HG03558 (cell line): ENCODE measurements at regions not wholly inside any gene's neighbourhood (a gene's known extent, or its start where the extent isn't known, plus 50 kb on each side); places are given as distances from the start of the nearest gene placed in this dataset.
"Not testable (repeated sequence)": the region's sequence is repeated elsewhere in the genome, so short reads cannot be mapped to it uniquely, and the experiment has no call there.

Source experiments
- ATAC-seq: cut with Tn5 transposase; IDR thresholded peaks from one replicate; pipeline ENCODE4 v1.9.1; 2021; ENCODE audit warnings: moderate number of reproducible peaks; ENCODE audit not compliant: unreplicated experiment; ENCODE audit errors: extremely low read depth

DNA sequence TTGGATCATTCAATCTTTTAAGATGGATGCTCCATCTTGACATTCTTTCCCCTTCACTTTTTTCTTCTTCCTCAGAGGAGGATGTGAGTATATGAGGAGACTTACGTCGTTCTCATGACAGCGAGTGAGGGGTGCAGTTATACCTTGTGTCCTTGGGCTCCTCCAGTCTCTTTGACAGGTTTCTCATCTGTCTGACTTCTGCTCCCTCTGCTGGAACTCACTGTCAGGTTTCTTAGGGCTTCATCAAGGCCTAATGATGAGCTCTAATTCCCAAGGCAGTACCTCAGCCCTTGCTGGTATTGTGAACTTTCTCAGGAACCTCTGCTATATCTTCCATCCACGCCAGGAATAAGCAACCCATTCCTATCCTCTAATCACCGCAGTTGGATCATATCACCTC, 237.8 kb upstream of the ADGRL3 start:
- ATAC-seq = no peak

DNA sequence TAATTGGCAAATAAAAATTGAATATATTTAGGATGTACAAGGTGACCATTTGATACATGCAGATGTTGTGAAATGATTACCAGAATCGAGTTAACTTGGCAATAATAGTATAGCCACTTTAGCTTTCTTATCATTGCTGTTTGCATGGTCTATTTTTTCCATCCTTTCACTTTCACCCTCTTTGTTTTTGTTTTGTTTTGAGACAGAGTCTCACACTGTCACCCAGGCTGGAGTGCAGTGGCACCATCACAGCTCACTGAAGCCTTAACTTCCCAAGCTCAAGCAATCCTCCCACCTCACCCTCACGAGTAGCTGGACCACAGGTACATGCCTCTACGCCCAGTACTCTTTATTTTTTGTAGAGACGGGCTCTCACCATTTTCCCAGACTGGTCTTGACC, 218.6 kb upstream of the ADGRL3 start:
- no peak for ATAC-seq

GRCh38 chr4:60989141-60989540, 211.0 kb upstream of the ADGRL3 start:
- no peak for ATAC-seq

GRCh38 chr4:60992037-60992436, 208.1 kb upstream of the ADGRL3 start:
- ATAC-seq = no peak

DNA sequence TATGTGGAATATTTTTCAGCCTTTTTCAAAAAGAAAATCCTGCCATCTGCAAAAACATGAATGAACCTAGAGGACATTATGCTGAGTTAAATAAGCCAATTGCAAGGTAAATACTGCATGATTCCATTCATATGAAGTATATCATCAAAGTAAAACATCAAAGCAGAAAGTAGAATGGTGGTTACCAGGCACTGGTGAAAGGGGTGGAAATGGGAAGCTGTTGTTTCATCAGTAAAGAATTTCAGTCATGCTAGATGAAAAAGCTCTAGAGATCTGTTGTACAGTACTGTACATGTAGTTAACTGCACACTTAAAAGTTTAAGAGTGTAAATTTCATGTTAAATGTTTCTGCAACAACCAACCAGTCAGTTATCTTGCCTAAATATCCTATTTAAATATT, 196.8 kb upstream of the ADGRL3 start:
- no peak for ATAC-seq

- no peak for ATAC-seq
Measured at GRCh38 chr4:61004651-61005170, 195.4 kb upstream of the ADGRL3 start.

DNA sequence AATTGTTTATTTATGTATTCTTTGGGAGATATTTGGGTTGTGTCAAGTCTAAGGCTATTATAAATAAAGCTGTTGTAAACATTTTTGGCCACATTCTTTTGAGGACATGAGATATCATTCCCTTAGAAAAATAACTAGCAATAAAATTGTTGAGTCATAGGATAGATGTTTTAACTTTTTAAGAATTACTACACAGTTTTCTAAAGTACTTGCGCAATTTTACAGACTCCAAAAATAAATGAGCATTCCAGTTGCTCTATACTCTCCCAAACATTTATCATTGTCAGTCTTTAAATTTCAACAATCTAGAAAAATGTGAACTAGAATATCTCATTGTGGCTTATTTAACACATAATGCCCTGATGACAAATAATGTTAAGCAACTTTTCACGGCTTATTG, 189.1 kb upstream of the ADGRL3 start:
- ATAC-seq = no peak

- ATAC-seq = not testable (repeated sequence)
Measured at GRCh38 chr4:61011936-61012335, 188.2 kb upstream of the ADGRL3 start.

DNA sequence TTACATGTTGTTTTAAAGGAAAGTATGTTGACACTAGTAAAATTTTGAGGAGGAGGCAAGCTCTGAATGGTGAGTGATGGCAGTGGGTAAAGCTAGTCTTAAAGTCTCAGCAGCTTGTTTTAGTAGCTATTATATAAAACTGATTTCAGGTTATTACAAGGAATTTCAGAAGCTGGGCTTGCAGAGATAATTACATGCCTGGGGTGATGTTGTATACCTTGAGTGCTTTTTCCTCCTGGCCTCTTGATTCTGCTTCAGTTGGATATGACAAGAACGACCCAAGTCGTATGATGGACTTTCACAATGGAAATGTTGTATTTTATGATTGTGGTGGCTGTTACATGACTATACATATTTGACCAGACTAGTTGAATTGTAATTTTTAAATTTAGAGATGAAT, 175.5 kb upstream of the ADGRL3 start:
- ATAC-seq = no peak

GRCh38 chr4:61027939-61028338, 172.2 kb upstream of the ADGRL3 start:
- ATAC-seq = no peak

GRCh38 chr4:61036071-61036684, 163.9 kb upstream of the ADGRL3 start:
- ATAC-seq = no peak

DNA sequence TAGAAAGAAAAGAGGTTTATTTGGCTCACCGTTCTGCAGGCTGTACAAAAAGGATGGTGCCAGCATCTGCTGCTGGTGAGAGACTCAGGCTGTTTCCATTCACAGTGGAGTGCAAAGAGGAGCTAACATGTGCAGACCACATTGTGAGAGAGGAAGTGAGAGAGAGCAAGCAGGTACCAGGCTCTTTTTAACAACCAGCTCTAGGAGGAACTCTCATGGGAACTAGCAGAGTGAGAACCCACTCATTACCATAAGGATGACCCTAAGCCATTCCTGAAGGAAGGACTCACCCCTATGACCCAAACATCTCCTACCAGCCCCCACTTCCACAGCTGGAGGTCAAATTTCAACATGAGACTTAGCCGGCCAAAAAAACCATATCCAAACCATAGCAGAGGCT, 158.6 kb upstream of the ADGRL3 start:
- no peak for ATAC-seq

DNA sequence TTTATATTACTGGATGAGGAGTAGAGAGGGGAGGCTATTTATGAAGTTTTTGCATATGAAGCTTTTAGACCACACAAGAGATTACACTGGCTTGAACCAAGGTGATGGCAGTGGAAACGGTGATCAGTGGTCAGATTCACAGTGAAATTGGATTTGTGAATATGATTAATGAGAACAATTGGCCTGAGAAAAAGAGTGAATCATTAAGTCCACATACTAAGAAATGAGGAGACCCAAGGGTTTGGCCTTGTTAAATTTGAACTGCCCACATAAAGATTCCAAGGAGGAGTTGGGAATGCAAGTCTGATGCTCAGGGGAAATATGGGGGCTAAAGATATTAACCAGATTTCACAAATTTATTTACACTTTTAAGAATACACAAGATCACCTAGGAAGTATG, 155.3 kb upstream of the ADGRL3 start:
- ATAC-seq = no peak

DNA sequence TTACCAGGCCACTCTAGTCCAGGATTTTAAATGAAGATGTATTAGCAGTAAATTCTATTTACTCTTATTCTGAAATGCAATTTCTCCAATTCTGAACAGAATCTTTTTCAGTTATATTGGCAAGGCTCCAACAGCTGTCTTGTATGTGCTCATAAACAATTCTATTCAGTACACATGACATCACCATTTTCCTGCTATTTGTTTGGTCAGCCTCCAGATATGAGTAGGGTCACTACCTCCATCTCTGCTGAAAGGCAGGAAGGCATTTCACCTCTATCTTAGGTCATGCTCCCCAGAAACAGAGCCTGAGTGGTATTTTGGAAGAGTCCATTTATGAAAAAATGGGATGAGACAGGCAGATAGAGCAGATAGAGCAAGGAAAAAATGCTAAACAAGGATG, 151.1 kb upstream of the ADGRL3 start:
- ATAC-seq = no peak

- no peak for ATAC-seq
Measured at GRCh38 chr4:61067381-61067780, 132.7 kb upstream of the ADGRL3 start.

DNA sequence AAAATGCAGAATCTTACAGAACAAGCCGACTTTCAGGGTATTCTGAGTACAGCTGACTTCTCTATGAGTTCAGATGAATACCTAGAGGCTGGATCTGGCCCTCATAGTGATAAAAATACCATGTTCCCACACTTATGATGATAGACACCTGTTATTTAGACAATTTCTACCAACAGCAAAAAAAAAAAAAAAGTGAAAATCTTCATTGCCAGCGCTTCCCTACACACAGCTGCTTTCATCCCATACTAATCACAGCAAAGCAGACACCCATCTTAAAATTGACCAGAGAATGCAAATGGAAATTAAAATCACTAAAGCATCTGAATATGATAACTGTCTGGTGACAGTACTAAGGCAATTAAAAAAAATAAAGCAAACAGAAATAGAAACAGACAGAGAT, 132.1 kb upstream of the ADGRL3 start:
- no peak for ATAC-seq

DNA sequence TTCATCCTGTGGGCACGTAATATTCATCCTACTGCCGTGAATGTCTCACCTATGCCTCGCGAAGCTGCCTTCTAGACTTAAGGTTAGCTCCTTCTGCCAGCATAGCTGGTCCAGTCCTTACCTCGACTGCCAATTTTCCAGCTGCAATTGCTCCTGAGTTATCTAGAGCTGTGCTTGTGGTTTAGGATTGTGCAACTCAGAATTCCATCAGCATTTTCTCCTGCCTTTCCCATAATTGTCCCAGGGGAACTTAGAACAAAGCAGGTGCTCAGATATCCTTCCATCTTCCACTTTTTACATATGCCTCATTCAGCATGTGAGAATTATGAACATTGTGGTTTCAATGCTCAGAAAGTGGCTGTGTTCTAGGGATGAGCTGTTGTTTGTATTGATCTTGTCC, 131.4 kb upstream of the ADGRL3 start:
- no peak for ATAC-seq

- ATAC-seq = no peak
Measured at GRCh38 chr4:61070269-61070668, 129.9 kb upstream of the ADGRL3 start.

GRCh38 chr4:61079427-61079826, 120.7 kb upstream of the ADGRL3 start:
- ATAC-seq = no peak

DNA sequence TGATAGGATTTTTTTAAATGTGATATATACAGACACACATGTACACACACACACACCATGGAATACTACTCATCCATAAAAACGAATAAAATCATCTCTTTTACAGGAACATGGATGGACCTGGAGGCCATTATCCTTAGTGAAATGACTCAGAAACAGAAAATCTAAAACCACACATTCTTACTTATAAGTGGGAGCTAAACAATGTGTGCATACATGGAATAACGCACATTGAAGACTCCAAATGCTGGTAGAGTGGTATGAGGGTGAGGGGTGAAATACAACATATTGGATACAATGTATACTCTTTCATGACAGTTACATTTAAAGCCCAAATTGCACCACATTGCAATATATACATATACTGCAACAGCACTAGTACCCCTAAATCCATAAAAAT, 120.2 kb upstream of the ADGRL3 start:
- ATAC-seq = no peak

GRCh38 chr4:61085534-61085933, 114.6 kb upstream of the ADGRL3 start:
- no peak for ATAC-seq

DNA sequence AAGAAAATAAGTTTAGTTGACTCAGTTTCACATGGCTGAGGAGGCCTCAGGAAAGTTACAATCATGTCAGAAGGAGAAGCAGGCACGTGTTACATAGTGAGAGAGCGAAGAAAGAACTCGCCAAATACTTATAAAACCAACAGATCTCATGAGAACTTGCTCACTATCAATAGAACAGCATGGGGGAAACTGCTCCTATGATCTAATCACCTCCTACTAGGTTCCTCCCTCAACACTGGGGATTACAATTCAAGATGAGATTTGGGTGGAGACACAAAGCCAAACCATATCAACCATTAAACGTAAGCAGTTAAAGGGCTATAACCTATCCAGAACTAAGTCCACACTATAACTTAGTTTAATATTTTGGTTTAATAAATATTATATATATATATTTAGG, 113.8 kb upstream of the ADGRL3 start:
- no peak for ATAC-seq

DNA sequence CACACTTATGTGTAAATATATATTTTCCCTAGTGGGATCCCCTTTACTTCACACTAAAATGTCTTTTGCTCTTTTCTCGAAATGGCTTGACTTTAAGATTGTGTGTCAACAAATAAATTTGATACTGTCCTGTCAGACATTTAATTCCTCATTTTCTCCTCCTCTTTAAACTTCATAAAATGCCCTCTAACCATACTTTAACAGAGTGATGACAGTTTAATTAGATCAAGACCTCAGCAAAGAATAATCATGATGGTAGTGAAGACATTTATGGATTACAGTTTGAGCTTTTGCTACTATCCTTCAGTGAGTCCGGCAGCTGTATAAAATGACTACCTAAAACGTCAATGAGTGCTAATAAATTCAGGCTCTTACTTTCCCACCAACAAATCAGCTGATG, 113.1 kb upstream of the ADGRL3 start:
- ATAC-seq = no peak
